Endothelial cell of umbilical vein (primary cell): ENCODE measurements at regions not wholly inside any gene's neighbourhood (a gene's known extent, or its start where the extent isn't known, plus 50 kb on each side); places are given as distances from the start of the nearest gene placed in this dataset.

Source experiments
- BruUV-seq: library from RNA; stranded (reverse); fragments of 400-500 nt; replicated peaks from 2 replicates; lab custom pipeline; 2021; lab: Mats Ljungman, UMichigan
- CTCF ChIA-PET: fragments of 300-600, 350-600 bp; sonication (Branson Sonifier 250); formaldehyde crosslinking; loops from one replicate; lab custom pipeline; 2021; ENCODE audit warnings: antibody characterized with exemption, inconsistent platforms; lab: Charles Lee
- POLR2A ChIA-PET: fragments of 300-600, 350-600 bp; sonication (Branson Sonifier 250); formaldehyde crosslinking; loops from one replicate; lab custom pipeline; 2021; ENCODE audit warnings: antibody characterized with exemption, inconsistent platforms; lab: Charles Lee
- DNase-seq: peaks from one replicate; pipeline ENCODE4 v3.0.0-alpha.2; 2011; ENCODE audit warnings: low read depth, low spot score
- FAIRE-seq: peaks from 2 replicates; lab custom pipeline; 2011; peaks lifted over from hg19 to GRCh38; lab: Jason Lieb, UNC
- H2AFZ ChIP-seq: 2 replicates; pipeline ENCODE4 v1.6.0; 2012; ENCODE audit warnings: low read depth, low read length, control low read depth, inconsistent platforms
- H3K27ac ChIP-seq: 2 replicates; pipeline ENCODE4 v1.5.1; 2011; ENCODE audit warnings: low read depth, mild to moderate bottlenecking, control low read depth, low read length, moderate library complexity; ENCODE audit not compliant: insufficient read depth
- H3K27me3 ChIP-seq, 2 experiments: 2 replicates each; pipeline versions ENCODE4 v1.6.0 to v1.6.1; 2011; ENCODE audit warnings: low read length in 2 of 2, mixed read lengths in 1 of 2; ENCODE audit not compliant: control insufficient read depth in 2 of 2, insufficient read depth in 2 of 2
- H3K36me3 ChIP-seq, 2 experiments: 2 replicates in 1 of 2; 3 replicates in 1 of 2; pipeline ENCODE4 v1.5.1; 2011; ENCODE audit warnings: low read length in 2 of 2, mild to moderate bottlenecking in 1 of 2, moderate library complexity in 1 of 2; ENCODE audit not compliant: control insufficient read depth in 2 of 2, insufficient read depth in 2 of 2; ENCODE audit errors: extremely low read depth in 1 of 2
- H3K4me1 ChIP-seq: 3 replicates; pipeline ENCODE4 v1.5.1; 2011; ENCODE audit warnings: mild to moderate bottlenecking, low read length; ENCODE audit not compliant: control insufficient read depth, insufficient read depth; ENCODE audit errors: extremely low read depth
- H3K4me2 ChIP-seq: 2 replicates; pipeline ENCODE4 v1.6.1; 2011; ENCODE audit warnings: low read length, control low read depth, mixed read lengths; ENCODE audit not compliant: insufficient read depth
- H3K4me3 ChIP-seq, 3 experiments: fragments of 200-600 bp in 1 of 3; sonication (generic), shearing (Covaris generic) in 1 of 3; replicated peaks in 1 of 3; 2 replicates each; pipeline ENCODE4 v1.5.1; 2011 to 2016; ENCODE audit warnings: control low read depth in 3 of 3, low read length in 3 of 3, mild to moderate bottlenecking in 2 of 3, inconsistent platforms in 1 of 3, low read depth in 1 of 3, moderate library complexity in 1 of 3; ENCODE audit not compliant: insufficient read depth in 1 of 3
- H3K79me2 ChIP-seq: 2 replicates; pipeline ENCODE4 v1.6.0; 2012; ENCODE audit warnings: low read length, inconsistent platforms; ENCODE audit not compliant: control insufficient read depth, insufficient read depth
- H3K9ac ChIP-seq: replicated peaks from 2 replicates; pipeline ENCODE3; 2011; ENCODE audit warnings: low read length, control low read depth; ENCODE audit not compliant: insufficient read depth; ENCODE audit errors: extremely low read depth
- H3K9me1 ChIP-seq: replicated peaks from 3 replicates; pipeline ENCODE4 v1.6.0; 2011; ENCODE audit warnings: mild to moderate bottlenecking, low read length; ENCODE audit not compliant: control insufficient read depth, insufficient read depth; ENCODE audit errors: extremely low read depth
- H3K9me3 ChIP-seq: replicated peaks from 2 replicates; pipeline ENCODE4 v1.5.1; 2012; ENCODE audit warnings: low read length, inconsistent platforms; ENCODE audit not compliant: control insufficient read depth, insufficient read depth
- H4K20me1 ChIP-seq: replicated peaks from 2 replicates; pipeline ENCODE3; 2011; ENCODE audit warnings: mild to moderate bottlenecking, low read length; ENCODE audit not compliant: control insufficient read depth, insufficient read depth; ENCODE audit errors: extremely low read depth
- EZH2 ChIP-seq: IDR thresholded peaks from 2 replicates; pipeline ENCODE4 v1.6.1; 2012; ENCODE audit warnings: borderline replicate concordance, low read depth, mild to moderate bottlenecking, moderate library complexity, low read length, inconsistent platforms; ENCODE audit not compliant: severe bottlenecking
- FOS ChIP-seq: IDR thresholded peaks from 2 replicates; pipeline ENCODE4 v1.6.1; 2011; ENCODE audit warnings: mild to moderate bottlenecking, low read length, moderate library complexity, borderline replicate concordance; ENCODE audit not compliant: insufficient read depth
- GATA2 ChIP-seq: IDR thresholded peaks from 2 replicates; pipeline ENCODE4 v1.7.0; 2011; ENCODE audit warnings: low read depth, mild to moderate bottlenecking, moderate library complexity, mixed read lengths, low read length; ENCODE audit not compliant: insufficient read length, insufficient read depth
- JUN ChIP-seq: IDR thresholded peaks from 2 replicates; pipeline ENCODE4 v1.6.1; 2011; ENCODE audit warnings: borderline replicate concordance, low read depth; ENCODE audit not compliant: insufficient read length, insufficient read depth
- MYC ChIP-seq: IDR thresholded peaks from one replicate; pipeline ENCODE4 v1.6.1; 2011; ENCODE audit warnings: mild to moderate bottlenecking, low read depth, low read length
- POLR2A ChIP-seq: IDR thresholded peaks from 2 replicates; pipeline ENCODE4 v1.6.1; 2012; ENCODE audit warnings: low read depth, mild to moderate bottlenecking, control low read depth, low read length
- POLR2AphosphoS5 ChIP-seq: IDR thresholded peaks from 2 replicates; pipeline ENCODE4 v1.6.1; 2012; ENCODE audit warnings: low read depth, mild to moderate bottlenecking, control low read depth, low read length, moderate library complexity; ENCODE audit not compliant: insufficient read depth
- dilution Hi-C: fragments of 300-500 bp; cut with MboI; formaldehyde crosslinking; loops from one replicate; pipeline ENCODE4 v1.15.0; 2019; ENCODE audit warnings: low sequenced_read_pairs; ENCODE audit not compliant: extremely low pct_ligation_motif_present
- intact Hi-C: fragments of 100-400 bp; cut with micrococcal nuclease; formaldehyde crosslinking; loops from one replicate; pipeline ENCODE4 v1.10.0; 2022
- TF ChIP-seq, protein P1 (sequence below), 2 donors: IDR thresholded peaks; 1 replicate in 1 of 2; 2 replicates in 1 of 2; pipeline ENCODE4 v1.5.1; 2011; ENCODE audit warnings: low read length in 2 of 2, mild to moderate bottlenecking in 2 of 2, moderate library complexity in 2 of 2, control low read depth in 1 of 2, inconsistent platforms in 1 of 2, low read depth in 1 of 2; ENCODE audit not compliant: insufficient read depth in 1 of 2; ENCODE audit errors: extremely low read depth in 1 of 2
- TF ChIP-seq, protein P2 (sequence below): IDR thresholded peaks from 2 replicates; pipeline ENCODE4 v1.6.1; 2011; ENCODE audit not compliant: insufficient read depth, insufficient read length

DNA sequence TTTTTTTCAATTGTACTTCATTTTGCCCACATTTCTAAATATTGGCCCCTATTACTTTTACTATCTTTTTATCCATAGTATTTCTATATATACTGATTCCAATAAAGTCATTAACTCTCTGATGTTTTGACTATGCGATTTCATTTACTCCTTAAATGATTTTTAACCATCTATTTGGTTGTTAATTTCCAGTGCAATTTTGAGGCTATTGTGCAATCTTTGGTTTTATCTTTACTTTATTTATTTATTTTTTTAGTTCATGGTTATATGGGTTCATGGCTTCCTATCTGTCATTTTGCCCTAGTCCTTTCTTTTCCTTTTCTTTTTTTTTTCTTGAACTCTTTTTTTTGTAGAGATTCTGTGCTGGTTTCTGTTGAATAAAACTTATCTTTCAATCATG, 1408.0 kb upstream of the GBE1 start:
- CTCF ChIA-PET, result no interaction called here

More for the DNA sequence above, 1408.0 kb upstream of the GBE1 start:
- H4K20me1 ChIP-seq, result no peaks in the 10 kb centered on the region
- no peaks in the 10 kb centered on the region for H3K79me2 ChIP-seq
- H3K27ac ChIP-seq, result no peak overlapping the region
- FAIRE-seq (no peak), DNase-seq (no peak)
- POLR2A ChIA-PET, result no interaction called here
- H3K4me3 ChIP-seq, result no peak overlapping the region
- TF ChIP-seq POLR2AphosphoS5 (no peak), GATA2 (no peak), POLR2A (no peak), EZH2 (no peak), JUN (no peak), MYC (no peak), FOS (no peak)
- TF ChIP-seq, protein P1, sequence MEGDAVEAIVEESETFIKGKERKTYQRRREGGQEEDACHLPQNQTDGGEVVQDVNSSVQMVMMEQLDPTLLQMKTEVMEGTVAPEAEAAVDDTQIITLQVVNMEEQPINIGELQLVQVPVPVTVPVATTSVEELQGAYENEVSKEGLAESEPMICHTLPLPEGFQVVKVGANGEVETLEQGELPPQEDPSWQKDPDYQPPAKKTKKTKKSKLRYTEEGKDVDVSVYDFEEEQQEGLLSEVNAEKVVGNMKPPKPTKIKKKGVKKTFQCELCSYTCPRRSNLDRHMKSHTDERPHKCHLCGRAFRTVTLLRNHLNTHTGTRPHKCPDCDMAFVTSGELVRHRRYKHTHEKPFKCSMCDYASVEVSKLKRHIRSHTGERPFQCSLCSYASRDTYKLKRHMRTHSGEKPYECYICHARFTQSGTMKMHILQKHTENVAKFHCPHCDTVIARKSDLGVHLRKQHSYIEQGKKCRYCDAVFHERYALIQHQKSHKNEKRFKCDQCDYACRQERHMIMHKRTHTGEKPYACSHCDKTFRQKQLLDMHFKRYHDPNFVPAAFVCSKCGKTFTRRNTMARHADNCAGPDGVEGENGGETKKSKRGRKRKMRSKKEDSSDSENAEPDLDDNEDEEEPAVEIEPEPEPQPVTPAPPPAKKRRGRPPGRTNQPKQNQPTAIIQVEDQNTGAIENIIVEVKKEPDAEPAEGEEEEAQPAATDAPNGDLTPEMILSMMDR (IDR thresholded peaks at IDR 0.05; ENCODE audit: extremely low read depth in 1 of 2, insufficient read depth in 1 of 2, low read depth in 1 of 2, low read length in 2 of 2), result no peak
- TF ChIP-seq, protein P2, sequence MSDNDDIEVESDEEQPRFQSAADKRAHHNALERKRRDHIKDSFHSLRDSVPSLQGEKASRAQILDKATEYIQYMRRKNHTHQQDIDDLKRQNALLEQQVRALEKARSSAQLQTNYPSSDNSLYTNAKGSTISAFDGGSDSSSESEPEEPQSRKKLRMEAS, result no peak
- no peak overlapping the region for H3K4me2 ChIP-seq
- H3K4me1 ChIP-seq, result no peaks in the 10 kb centered on the region
- H3K9me3 ChIP-seq, result no peaks in the 10 kb centered on the region
- H3K27me3 ChIP-seq, result no peaks in the 10 kb centered on the region
- no peaks in the 10 kb centered on the region for H3K36me3 ChIP-seq
- no peak overlapping the region for H3K9ac ChIP-seq
- dilution Hi-C loops (no loop called here), intact Hi-C loops (no loop called here)
- H2AFZ ChIP-seq, result no peak overlapping the region
- BruUV-seq, result no TSS peak
- H3K9me1 ChIP-seq, result no peaks in the 10 kb centered on the region
